Heart left ventricle (tissue), 16 donors: ENCODE measurements at regions not wholly inside any gene's neighbourhood (a gene's known extent, or its start where the extent isn't known, plus 50 kb on each side); places are given as distances from the start of the nearest gene placed in this dataset.

Experiments
- ATAC-seq, 4 donors: fragments of 200-7000 bp; cut with Tn5 transposase; one replicate each; pipeline ENCODE4 v1.9.1; 2020 to 2022; ENCODE audit warnings: moderate library complexity in 4 of 4, mild to moderate bottlenecking in 3 of 4, moderate number of reproducible peaks in 1 of 4
- DNase-seq, 5 donors: peaks; one replicate each; pipeline ENCODE4 v3.0.0-alpha.2; 2020
- H3K27ac ChIP-seq, 12 donors: fragments of 200-600 bp; sonication (generic) in 4 of 12; one replicate each; pipeline versions ENCODE4 v1.5.0 to v1.8.0; 2016 to 2022; ENCODE audit warnings: mild to moderate bottlenecking in 2 of 12
- H3K27me3 ChIP-seq, 9 donors: fragments of 200-600 bp; sonication (generic) in 2 of 9; one replicate each; pipeline versions ENCODE4 v1.5.1 to v1.8.0; 2016 to 2022; ENCODE audit warnings: mild to moderate bottlenecking in 3 of 9
- H3K36me3 ChIP-seq, 9 donors: fragments of 200-600 bp; sonication (generic) in 2 of 9; one replicate each; pipeline versions ENCODE4 v1.5.0 to v1.8.0; 2018 to 2022; ENCODE audit warnings: mild to moderate bottlenecking in 2 of 9
- H3K4me1 ChIP-seq, 12 donors: fragments of 200-600 bp; sonication (generic) in 4 of 12; one replicate each; pipeline versions ENCODE4 v1.5.0 to v1.8.0; 2016 to 2022; ENCODE audit warnings: mild to moderate bottlenecking in 3 of 12
- H3K4me3 ChIP-seq, 12 donors: fragments of 200-600 bp; sonication (generic) in 4 of 12; one replicate each; pipeline versions ENCODE4 v1.5.0 to v1.8.0; 2017 to 2022; ENCODE audit warnings: mild to moderate bottlenecking in 9 of 12, moderate library complexity in 4 of 12
- H3K9me3 ChIP-seq, 12 donors: fragments of 200-600 bp; sonication (generic) in 4 of 12; one replicate each; pipeline versions ENCODE4 v1.5.0 to v1.8.0; 2016 to 2022; ENCODE audit warnings: mild to moderate bottlenecking in 1 of 12
- CTCF ChIP-seq, 12 donors: fragments of 200-600 bp; sonication (generic) in 4 of 12; IDR thresholded peaks; one replicate each; pipeline versions ENCODE4 v1.5.0 to v1.8.0; 2018 to 2022; ENCODE audit warnings: antibody characterized with exemption in 12 of 12, mild to moderate bottlenecking in 5 of 12
- POLR2A ChIP-seq, 2 donors: fragments of 450-650 bp; IDR thresholded peaks; one replicate each; pipeline ENCODE4 v1.6.1; 2017; ENCODE audit warnings: antibody characterized with exemption in 2 of 2, mild to moderate bottlenecking in 2 of 2, moderate library complexity in 2 of 2
- WGBS, 4 donors: extraction: QIAGEN DNeasy Blood & Tissue Kit in 2 of 4; methylation state at CpG; one replicate each; pipeline versions ENCODE4 v1.1.5 to v1.1.7; 2013 to 2018; 5-methylcytosine and 5-hydroxymethylcytosine counted together
- intact Hi-C, 10 donors: fragments of 100-400 bp; cut with DNase I; formaldehyde crosslinking; loops; one replicate each; pipeline versions ENCODE4 v1.11.1 to v1.14.2; 2022
- donor health status: ischemic (EF 13 %, LVEDD 7.1; RV severe dilation, severe dysfunction).
- donor health status: healthy with polysubstance abuse.
- donor health status: DM: no; HTN: yes; CAD: no.
- donor health status: DM: no; HTN: no; CAD: no.
- donor health status: ischemic (EF 25% LVEDD 6.9; RV normal size, moderate dysfunction).
- donor health status: ischemic (EF 25% LVEDD 5.7; RV mildly dilated, moderate dysfunction).
- donor health status: healthy.
- donor health status: DM: yes; HTN: yes; CAD: no.
- donor health status: ischemic (EF 35%, LVEDD 5.7; RV mildly dilated, moderate dysfunction).
- donor health status: nonischemic (EF 11% LVEDD 7.7; RV severe dilation, severe dysfunction).
- donor health status: DM: yes; HTN: yes; CAD: no.
- donor health status: PGD.
- donor health status: ischemic (EF 29% LVEDD 5.4; RV normal size, mild dysfunction).
- donor health status: nonischemic (EF 23%, LVEDD 6.1; RV moderate dilation, normal function).

GRCh38 chr18:24674605-24675004, 214.2 kb downstream of the HRH4 start:
- DNase-seq (no peak), ATAC-seq (no peak)
- Histone ChIP-seq H3K36me3 (no peaks in the 10 kb centered on the region), H3K4me3 (no peak overlapping the region), H3K27me3 (no peaks in the 10 kb centered on the region), H3K27ac (no peak overlapping the region), H3K9me3 (no peaks in the 10 kb centered on the region), H3K4me1 (no peaks in the 10 kb centered on the region)
- WGBS, 4 donors = 91 to 93% (median 91%) methylated on average over 3 of the region's 3 CpGs
- intact Hi-C loops = loop anchor here in 7 of 10 donors (5.0 to 10.0 kb wide), 3 partner anchors 50 to 72 kb away; no protein-coding TSS in a partner anchor
- no peak for TF ChIP-seq POLR2A (IDR thresholded peaks at IDR 0.05)
- no peak for TF ChIP-seq CTCF (IDR thresholded peaks at IDR 0.05)

GRCh38 chr18:24677011-24677410, 216.6 kb downstream of the HRH4 start:
- TF ChIP-seq POLR2A (IDR thresholded peaks at IDR 0.05) = no peak
- no peak for TF ChIP-seq CTCF (IDR thresholded peaks at IDR 0.05)
- no peaks in the 10 kb centered on the region for H3K36me3 ChIP-seq
- H3K9me3 ChIP-seq = peaks cover 0 to 7% (median 0%) of the 10 kb centered on the region in 12 donors
- no peak overlapping the region for H3K4me3 ChIP-seq
- ATAC-seq (peak in 2 of 4 donors; percentile 20 to 39), DNase-seq (no peak)
- H3K4me1 ChIP-seq = no peaks in the 10 kb centered on the region
- intact Hi-C loops = loop anchor here in 2 of 10 donors (10.0 kb wide), 2 partner anchors 48 to 72 kb away; no protein-coding TSS in a partner anchor
- H3K27ac ChIP-seq = no peak overlapping the region
- no peaks in the 10 kb centered on the region for H3K27me3 ChIP-seq
- WGBS, 4 donors = 72 to 85% (median 75%) methylated on average over 1 of the region's 1 CpG

- H3K36me3 ChIP-seq = no peaks in the 10 kb centered on the region
- H3K4me3 ChIP-seq = no peak overlapping the region
- peaks cover 0 to 7% (median 0%) of the 10 kb centered on the region in 12 donors for H3K9me3 ChIP-seq
- ATAC-seq (no peak), DNase-seq (no peak)
- TF ChIP-seq POLR2A (IDR thresholded peaks at IDR 0.05) (no peak), CTCF (IDR thresholded peaks at IDR 0.05) (no peak)
- no peaks in the 10 kb centered on the region for H3K27me3 ChIP-seq
- no peak overlapping the region for H3K27ac ChIP-seq
- 90 to 96% (median 94%) methylated on average over 1 of the region's 1 CpG for WGBS, 4 donors
- H3K4me1 ChIP-seq = no peaks in the 10 kb centered on the region
- intact Hi-C loops = loop anchor here in 2 of 10 donors (10.0 kb wide), 2 partner anchors 47 to 73 kb away; no protein-coding TSS in a partner anchor
Observed at GRCh38 chr18:24678107-24678506, 217.7 kb downstream of the HRH4 start.

- WGBS, 4 donors = 76 to 91% (median 85%) methylated on average over 3 of the region's 3 CpGs
- intact Hi-C loops = loop anchor here in 2 of 10 donors (10.0 kb wide), 2 partner anchors 46 to 74 kb away; no protein-coding TSS in a partner anchor
Observed at GRCh38 chr18:24678626-24679025, 218.2 kb downstream of the HRH4 start.

More at GRCh38 chr18:24678626-24679025, 218.2 kb downstream of the HRH4 start:
- no peak overlapping the region for H3K27ac ChIP-seq
- no peaks in the 10 kb centered on the region for H3K27me3 ChIP-seq
- ATAC-seq (no peak), DNase-seq (no peak)
- no peak for TF ChIP-seq CTCF (IDR thresholded peaks at IDR 0.05)
- TF ChIP-seq POLR2A (IDR thresholded peaks at IDR 0.05) = no peak
- no peaks in the 10 kb centered on the region for H3K4me1 ChIP-seq
- no peaks in the 10 kb centered on the region for H3K36me3 ChIP-seq
- H3K4me3 ChIP-seq = no peak overlapping the region
- peaks cover 0 to 7% (median 0%) of the 10 kb centered on the region in 12 donors for H3K9me3 ChIP-seq
